ENCODE measurements at regions not wholly inside any gene's neighbourhood (a gene's known extent, or its start where the extent isn't known, plus 50 kb on each side); places are given as distances from the start of the nearest gene placed in this dataset.

DNA sequence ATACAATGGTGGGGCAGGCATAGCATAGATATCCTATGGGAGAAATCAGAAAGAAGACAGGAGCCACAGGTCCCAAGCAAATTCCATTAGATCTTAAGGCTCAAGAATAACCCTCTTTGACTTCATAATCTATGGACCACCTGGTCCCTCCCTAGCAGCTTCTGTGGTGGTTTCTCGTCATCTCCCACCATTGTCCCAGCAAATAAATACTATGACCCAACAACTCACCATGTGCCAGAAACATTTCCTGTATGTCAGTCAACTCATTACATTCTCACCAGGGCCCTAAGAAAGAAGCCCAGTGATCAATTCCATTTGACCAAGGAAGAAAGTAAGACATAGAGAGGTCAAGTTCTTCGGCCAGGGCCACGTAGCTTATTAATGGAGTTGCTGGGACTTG lies 646.2 kb downstream of the VRK1 start:
- DNase-seq (no peak), ATAC-seq (replicated peaks in 1 of 2) (no peak)
- Mint-ChIP-seq H3K9me3 (peaks cover 0 to 3% of the 10 kb centered on the region in 2 donors), H3K36me3 (ENCODE audit: insufficient read depth in 2 of 2) (no peaks in the 10 kb centered on the region), H3K27me3 (ENCODE audit: low read depth) (no peaks in the 10 kb centered on the region), H3K4me1 (ENCODE audit: low read depth) (peaks cover 62% of the 10 kb centered on the region), H3K4me3 (no peak overlapping the region), H3K27ac (peak overlapping the region; percentile 2)

DNA sequence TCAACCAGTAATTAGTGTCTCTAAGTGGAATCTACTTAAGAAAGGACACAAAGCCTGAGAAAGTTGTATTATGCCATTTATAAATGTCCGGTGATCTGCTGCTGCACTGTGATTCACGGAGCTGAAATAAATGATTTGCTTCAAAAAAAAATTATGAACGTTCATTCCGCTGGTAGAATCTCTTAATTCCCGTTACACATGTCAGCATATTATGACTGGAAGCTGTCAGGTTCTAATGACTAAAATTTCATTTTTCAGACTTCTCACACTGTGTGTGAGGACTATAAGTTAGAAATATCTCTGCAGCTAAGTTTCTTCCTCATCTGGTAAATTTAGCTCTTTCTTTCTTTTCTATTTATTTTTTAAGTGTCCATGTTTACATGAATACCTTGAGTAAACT lies 647.1 kb downstream of the VRK1 start:
- Mint-ChIP-seq H3K4me3 (no peak overlapping the region), H3K27ac (peak overlapping the region; percentile 81), H3K4me1 (ENCODE audit: low read depth) (peaks cover 57% of the 10 kb centered on the region), H3K9me3 (peaks cover 0 to 3% of the 10 kb centered on the region in 2 donors), H3K36me3 (ENCODE audit: insufficient read depth in 2 of 2) (no peaks in the 10 kb centered on the region), H3K27me3 (ENCODE audit: low read depth) (no peaks in the 10 kb centered on the region)
- no peak for DNase-seq
- no peak for ATAC-seq (replicated peaks in 1 of 2)

DNA sequence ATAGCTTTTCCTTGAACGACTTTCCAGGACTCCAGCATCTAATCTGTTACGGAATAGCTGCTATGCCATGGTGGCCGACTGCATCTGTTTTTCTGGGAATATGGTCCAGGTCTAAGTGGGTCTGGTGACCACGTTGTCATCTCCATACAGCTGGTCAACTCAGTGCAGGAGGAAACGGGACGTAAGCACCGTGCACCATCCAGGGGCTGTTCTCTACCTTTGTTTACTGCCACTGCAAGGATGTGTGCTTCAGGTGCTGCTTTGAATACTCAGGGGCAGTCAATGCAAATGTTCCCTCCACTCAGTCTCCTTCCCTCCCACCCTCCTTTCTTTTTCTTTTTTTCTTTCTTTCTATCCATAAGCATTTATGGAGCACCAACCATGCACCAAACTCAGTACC lies 648.2 kb downstream of the VRK1 start:
- H3K4me1 Mint-ChIP-seq (ENCODE audit: low read depth), result peaks cover 51% of the 10 kb centered on the region
- no peaks in the 10 kb centered on the region for H3K27me3 Mint-ChIP-seq (ENCODE audit: low read depth)
- no peak for DNase-seq
- no peak overlapping the region for H3K27ac Mint-ChIP-seq
- peaks cover 0 to 3% of the 10 kb centered on the region in 2 donors for H3K9me3 Mint-ChIP-seq
- H3K4me3 Mint-ChIP-seq, result no peak overlapping the region
- H3K36me3 Mint-ChIP-seq (ENCODE audit: insufficient read depth in 2 of 2), result no peaks in the 10 kb centered on the region
- no peak for ATAC-seq (replicated peaks in 1 of 2)

DNA sequence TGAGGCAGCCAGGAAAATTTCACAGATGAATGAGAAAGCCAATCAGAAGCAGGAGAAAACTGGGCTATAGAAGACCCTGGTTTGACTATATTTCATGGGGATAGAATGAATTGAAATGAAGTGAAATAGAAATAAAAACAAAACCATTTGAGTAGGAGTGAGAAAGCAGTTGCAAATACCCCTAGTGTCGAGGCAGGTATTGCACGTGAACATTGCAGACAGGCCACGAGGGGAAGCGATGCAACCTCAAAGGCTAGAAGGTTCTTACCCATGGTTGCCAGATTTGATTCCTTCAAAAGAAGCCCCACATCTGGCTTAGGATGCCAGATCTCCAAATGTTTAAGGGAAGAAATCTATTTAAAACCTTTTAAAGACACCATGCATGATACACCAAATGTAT lies 648.9 kb downstream of the VRK1 start:
- Mint-ChIP-seq H3K36me3 (ENCODE audit: insufficient read depth in 2 of 2) (no peaks in the 10 kb centered on the region), H3K4me1 (ENCODE audit: low read depth) (peaks cover 50% of the 10 kb centered on the region), H3K27me3 (ENCODE audit: low read depth) (no peaks in the 10 kb centered on the region), H3K27ac (no peak overlapping the region), H3K9me3 (peaks cover 0 to 3% of the 10 kb centered on the region in 2 donors), H3K4me3 (no peak overlapping the region)
- peak; percentile 42 to 47 for DNase-seq
- no peak for ATAC-seq (replicated peaks in 1 of 2)

DNA sequence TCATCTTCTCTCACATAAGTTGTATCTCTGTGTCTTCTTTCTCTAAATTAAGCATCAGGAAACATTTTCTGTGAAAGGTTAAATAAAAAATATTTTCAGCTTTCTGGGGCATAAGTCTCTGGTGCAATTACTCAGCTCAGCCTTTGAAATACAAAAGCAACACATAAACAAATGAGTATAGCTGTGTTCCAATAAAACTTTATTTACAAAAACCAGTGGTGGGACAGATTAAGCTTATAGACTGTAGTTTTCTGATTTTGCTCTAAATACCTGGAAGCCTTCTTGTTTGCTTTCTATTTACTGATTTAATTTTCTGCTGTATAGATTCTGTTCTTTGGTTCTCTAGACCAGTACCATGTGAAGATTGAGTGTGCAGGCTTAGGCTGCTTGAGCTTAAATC lies 655.1 kb downstream of the VRK1 start:
- Mint-ChIP-seq H3K36me3 (ENCODE audit: insufficient read depth in 2 of 2) (peaks cover 1 to 2% of the 10 kb centered on the region in 2 donors), H3K27ac (no peak overlapping the region), H3K4me3 (no peak overlapping the region), H3K4me1 (ENCODE audit: low read depth) (peaks cover 48% of the 10 kb centered on the region), H3K27me3 (ENCODE audit: low read depth) (peaks cover 8% of the 10 kb centered on the region), H3K9me3 (peaks cover 0 to 1% of the 10 kb centered on the region in 2 donors)
- ATAC-seq (replicated peaks in 1 of 2) (no peak), DNase-seq (no peak)

DNA sequence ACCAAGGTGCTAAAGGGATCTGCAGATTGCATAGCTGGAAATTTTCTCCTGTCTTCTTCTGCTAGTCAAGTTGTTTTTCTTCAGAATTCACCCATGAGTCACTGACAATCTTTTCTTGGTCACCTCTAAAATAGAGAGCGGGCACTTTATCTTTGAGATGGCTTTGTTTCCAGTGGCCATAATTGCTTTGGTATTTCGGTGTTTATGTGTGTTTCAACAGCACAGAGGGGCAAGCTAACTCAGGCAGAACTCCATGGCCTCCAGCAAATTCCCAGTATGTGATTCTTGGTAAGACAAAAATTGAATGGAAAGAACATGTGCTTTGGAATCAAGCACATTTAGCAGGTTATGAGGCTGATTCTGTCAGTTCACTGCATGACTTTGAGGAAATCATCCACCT lies 656.8 kb downstream of the VRK1 start:
- Mint-ChIP-seq H3K9me3 (peaks cover 0 to 1% of the 10 kb centered on the region in 2 donors), H3K4me3 (peak overlapping the region in 1 of 2 donors; percentile 9), H3K27me3 (ENCODE audit: low read depth) (peaks cover 8% of the 10 kb centered on the region), H3K36me3 (ENCODE audit: insufficient read depth in 2 of 2) (peaks cover 4 to 5% of the 10 kb centered on the region in 2 donors), H3K4me1 (ENCODE audit: low read depth) (peaks cover 60% of the 10 kb centered on the region), H3K27ac (no peak overlapping the region)
- DNase-seq (no peak), ATAC-seq (replicated peaks in 1 of 2) (no peak)

DNA sequence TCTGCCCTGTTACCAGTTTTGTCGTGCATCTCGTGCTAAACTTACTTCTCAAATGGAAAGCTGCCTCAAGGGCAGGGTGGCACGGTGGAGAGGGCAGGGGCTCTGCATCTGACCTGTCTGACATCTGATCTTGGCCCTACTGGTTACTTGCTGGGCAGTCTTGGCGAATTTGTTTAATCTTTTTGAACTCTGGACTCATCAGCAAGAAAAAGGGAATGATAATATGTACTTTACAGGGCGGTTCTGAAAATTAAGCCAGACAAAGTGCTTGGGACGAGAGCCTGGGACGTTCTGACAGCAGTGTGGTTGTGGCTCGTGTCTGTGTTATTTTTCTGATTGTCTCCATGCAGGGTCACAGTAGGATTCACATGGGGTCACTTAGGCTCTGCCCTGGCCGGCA lies 659.3 kb downstream of the VRK1 start:
- DNase-seq (no peak), ATAC-seq (replicated peaks in 1 of 2) (no peak)
- Mint-ChIP-seq H3K27ac (peak overlapping the region; percentile 99), H3K4me1 (ENCODE audit: low read depth) (peaks cover 69% of the 10 kb centered on the region), H3K4me3 (peak overlapping the region; percentile 93 to 99), H3K27me3 (ENCODE audit: low read depth) (peaks cover 8% of the 10 kb centered on the region), H3K36me3 (ENCODE audit: insufficient read depth in 2 of 2) (peaks cover 11 to 17% of the 10 kb centered on the region in 2 donors), H3K9me3 (peaks cover under 1 to 1% of the 10 kb centered on the region in 2 donors)

DNA sequence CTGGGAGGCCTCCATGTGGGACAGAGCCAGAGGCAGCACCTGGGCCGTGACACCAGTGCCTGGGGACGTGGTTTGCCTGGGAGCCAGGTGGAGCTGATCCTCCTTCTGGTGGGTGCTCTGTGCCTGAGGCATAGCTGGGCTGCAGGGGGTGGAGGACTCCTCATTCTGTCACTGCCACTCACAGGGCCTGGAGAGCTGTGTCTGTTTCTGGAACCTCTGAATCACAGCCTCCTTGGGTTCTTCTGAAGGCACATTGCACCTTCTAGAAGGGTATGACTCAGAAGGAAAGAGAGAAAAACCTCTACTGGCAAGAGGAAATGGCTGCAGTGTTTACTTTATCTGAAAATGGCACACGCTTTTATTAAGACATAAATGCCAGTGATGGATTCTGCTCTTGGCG lies 659.8 kb downstream of the VRK1 start:
- peaks cover 7% of the 10 kb centered on the region for H3K27me3 Mint-ChIP-seq (ENCODE audit: low read depth)
- peaks cover 14 to 22% of the 10 kb centered on the region in 2 donors for H3K36me3 Mint-ChIP-seq (ENCODE audit: insufficient read depth in 2 of 2)
- H3K9me3 Mint-ChIP-seq, result peaks cover 1 to 2% of the 10 kb centered on the region in 2 donors

DNA sequence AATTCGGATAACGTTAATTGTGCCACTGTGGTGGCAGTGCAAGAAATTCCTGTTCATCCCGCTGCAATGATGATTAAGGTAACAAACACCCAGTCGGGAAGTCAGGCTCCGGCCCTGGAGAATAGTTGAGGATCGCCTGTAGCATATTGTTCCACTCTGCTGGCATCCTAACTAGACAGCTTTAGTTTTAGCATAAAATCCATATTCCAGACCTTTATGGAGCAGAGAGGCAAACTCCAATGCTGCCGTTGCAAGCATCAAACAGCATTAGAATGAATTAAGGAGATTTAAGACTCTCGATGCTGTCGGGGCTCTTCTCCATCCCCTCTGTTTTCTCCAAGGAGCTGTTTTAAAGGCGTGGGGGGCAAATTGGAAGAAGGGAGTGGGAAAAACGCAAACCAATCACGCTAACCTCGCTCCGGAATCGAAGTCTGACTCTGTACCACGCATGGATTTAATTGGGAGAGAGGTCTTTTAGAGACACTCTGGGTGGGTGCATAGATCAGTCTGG lies 660.4 kb downstream of the VRK1 start:
- Mint-ChIP-seq H3K27ac (peak overlapping the region; percentile 99), H3K27me3 (ENCODE audit: low read depth) (peaks cover under 1% of the 10 kb centered on the region), H3K9me3 (peaks cover 3 to 4% of the 10 kb centered on the region in 2 donors), H3K4me1 (ENCODE audit: low read depth) (peaks cover 57% of the 10 kb centered on the region), H3K4me3 (peak overlapping the region; percentile 93 to 99), H3K36me3 (ENCODE audit: insufficient read depth in 2 of 2) (peaks cover 19 to 28% of the 10 kb centered on the region in 2 donors)
- no peak for ATAC-seq (replicated peaks in 1 of 2)
- no peak for DNase-seq

More for the DNA sequence above, 659.8 kb downstream of the VRK1 start:
- ATAC-seq (replicated peaks in 1 of 2) (peak; percentile 95), DNase-seq (peak; percentile 77 to 88)
- H3K27ac Mint-ChIP-seq, result peak overlapping the region; percentile 99
- H3K4me3 Mint-ChIP-seq, result peak overlapping the region; percentile 93 to 99
- H3K4me1 Mint-ChIP-seq (ENCODE audit: low read depth), result peaks cover 64% of the 10 kb centered on the region

DNA sequence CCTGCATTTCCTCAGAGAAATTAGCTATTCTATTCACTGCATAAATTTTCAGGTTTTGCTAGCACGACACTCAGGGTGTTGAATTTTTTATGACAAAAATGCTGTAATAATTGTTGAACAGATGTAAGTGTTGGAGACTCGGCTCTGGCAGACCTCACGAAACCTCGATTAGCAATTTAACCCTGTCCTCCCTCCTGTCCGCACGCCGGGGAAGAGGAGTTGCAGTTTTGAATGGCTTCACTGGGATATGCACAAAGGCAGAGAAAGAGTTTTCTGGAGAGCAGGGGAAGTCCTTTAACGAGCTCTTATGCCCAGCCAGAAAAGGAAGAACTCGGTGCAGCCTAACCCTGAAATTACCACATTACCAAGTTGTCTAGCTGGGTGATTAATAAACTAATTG lies 661.1 kb downstream of the VRK1 start:
- no peak for DNase-seq
- Mint-ChIP-seq H3K4me1 (ENCODE audit: low read depth) (peaks cover 56% of the 10 kb centered on the region), H3K36me3 (ENCODE audit: insufficient read depth in 2 of 2) (peaks cover 23 to 35% of the 10 kb centered on the region in 2 donors), H3K9me3 (peaks cover 6% of the 10 kb centered on the region in 2 donors), H3K27me3 (ENCODE audit: low read depth) (no peaks in the 10 kb centered on the region), H3K4me3 (peak overlapping the region; percentile 93 to 99), H3K27ac (peak overlapping the region; percentile 99)
- no peak for ATAC-seq (replicated peaks in 1 of 2)

DNA sequence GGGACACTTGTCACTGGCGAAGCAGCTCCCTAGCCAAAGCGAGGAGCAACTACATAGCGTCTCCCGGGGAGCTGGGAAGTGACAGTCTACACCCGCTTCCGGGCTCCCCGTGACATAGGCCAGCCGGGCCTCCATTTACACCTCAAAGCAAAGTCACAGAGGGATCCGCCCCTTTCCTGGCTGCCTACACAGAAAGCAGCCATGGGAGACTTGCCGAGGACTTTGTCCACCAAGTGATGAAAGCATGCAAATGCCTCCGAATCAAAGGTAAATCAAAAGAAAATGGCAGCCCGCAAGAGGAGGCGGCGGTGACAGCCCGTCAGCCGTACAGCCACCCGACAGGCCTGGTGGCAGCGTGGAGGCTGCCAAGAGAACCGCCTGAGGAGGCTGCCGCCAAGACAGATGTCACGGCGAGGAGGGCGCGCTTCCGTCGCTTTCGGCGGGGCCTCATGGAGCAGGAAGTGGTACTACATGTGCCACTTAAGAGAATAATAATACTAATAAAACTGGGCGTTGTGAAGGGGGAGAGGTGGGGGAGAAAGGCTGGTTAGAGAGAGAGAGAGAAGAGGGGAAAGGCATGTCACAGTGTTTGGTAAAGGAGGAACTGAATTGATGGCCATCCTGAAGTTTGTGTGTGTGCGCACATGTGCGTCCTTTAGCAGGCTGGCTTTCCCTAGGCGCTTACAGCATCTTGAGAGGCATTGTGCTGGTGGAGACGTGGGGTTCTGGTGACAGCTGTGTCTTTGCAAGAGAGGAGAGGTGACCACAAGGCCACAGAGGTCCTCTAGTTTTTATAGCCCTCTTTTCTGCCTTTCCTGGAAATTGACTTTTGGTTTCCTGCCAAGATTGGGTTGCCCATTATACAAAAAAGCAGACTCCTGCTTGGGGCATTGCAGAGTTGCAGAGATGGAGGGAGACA lies 661.7 kb downstream of the VRK1 start:
- H3K9me3 Mint-ChIP-seq, result peaks cover 6% of the 10 kb centered on the region in 2 donors
- H3K36me3 Mint-ChIP-seq (ENCODE audit: insufficient read depth in 2 of 2), result peaks cover 23 to 37% of the 10 kb centered on the region in 2 donors
- peaks cover 54% of the 10 kb centered on the region for H3K4me1 Mint-ChIP-seq (ENCODE audit: low read depth)
- H3K27me3 Mint-ChIP-seq (ENCODE audit: low read depth), result no peaks in the 10 kb centered on the region
- peak overlapping the region; percentile 93 to 99 for H3K4me3 Mint-ChIP-seq
- DNase-seq, result peak; percentile 82 to 86
- peak; percentile 72 to 73 for ATAC-seq (replicated peaks in 1 of 2)
- H3K27ac Mint-ChIP-seq, result peak overlapping the region; percentile 99

DNA sequence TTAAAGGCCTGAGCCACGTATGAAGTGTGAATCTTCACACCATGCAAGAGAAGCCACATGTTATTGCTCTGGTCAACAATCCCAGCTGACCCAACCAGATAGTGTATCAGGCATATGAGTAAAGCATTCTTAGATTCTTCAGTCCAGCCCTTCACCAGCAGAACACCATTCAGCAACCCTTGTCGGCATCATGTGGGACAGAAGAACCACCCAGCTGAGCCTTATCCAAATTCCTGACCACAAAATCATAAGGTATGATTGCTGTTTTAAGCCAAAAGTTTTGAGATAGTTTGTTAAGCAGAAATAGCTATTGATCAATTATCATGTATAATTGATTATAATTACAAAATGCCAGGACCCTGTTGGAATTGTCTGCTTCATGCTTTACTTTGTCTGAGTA lies 664.9 kb downstream of the VRK1 start:
- ATAC-seq (replicated peaks in 1 of 2), result no peak
- H3K4me1 Mint-ChIP-seq (ENCODE audit: low read depth), result peaks cover 28% of the 10 kb centered on the region
- no peak overlapping the region for H3K27ac Mint-ChIP-seq
- H3K27me3 Mint-ChIP-seq (ENCODE audit: low read depth), result no peaks in the 10 kb centered on the region
- no peak overlapping the region for H3K4me3 Mint-ChIP-seq
- DNase-seq, result no peak
- peaks cover 6 to 8% of the 10 kb centered on the region in 2 donors for H3K9me3 Mint-ChIP-seq
- H3K36me3 Mint-ChIP-seq (ENCODE audit: insufficient read depth in 2 of 2), result peaks cover 33 to 52% of the 10 kb centered on the region in 2 donors

DNA sequence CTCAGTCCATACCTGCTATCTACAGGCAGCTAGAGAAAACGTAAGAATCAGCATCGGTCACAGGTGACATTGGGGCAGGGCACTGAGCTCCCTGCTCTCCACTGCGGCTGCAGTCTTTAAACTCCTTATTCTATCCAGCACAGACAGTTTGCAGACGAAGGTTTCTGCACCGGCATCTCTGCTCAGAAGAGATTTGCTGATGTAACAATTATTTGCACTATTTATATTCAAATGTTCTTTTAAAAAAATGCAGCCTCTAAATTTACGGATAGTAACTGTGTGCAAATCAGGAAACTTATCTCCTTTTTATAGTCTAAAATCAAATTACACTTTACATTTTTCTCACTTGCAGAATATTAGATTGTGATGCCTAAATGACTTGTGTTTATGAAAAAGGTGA lies 671.0 kb downstream of the VRK1 start:
- no peak overlapping the region for H3K27ac Mint-ChIP-seq
- H3K4me3 Mint-ChIP-seq, result no peak overlapping the region
- H3K9me3 Mint-ChIP-seq, result peaks cover 2 to 4% of the 10 kb centered on the region in 2 donors
- no peak for ATAC-seq (replicated peaks in 1 of 2)
- no peaks in the 10 kb centered on the region for H3K4me1 Mint-ChIP-seq (ENCODE audit: low read depth)
- peaks cover 17 to 46% of the 10 kb centered on the region in 2 donors for H3K36me3 Mint-ChIP-seq (ENCODE audit: insufficient read depth in 2 of 2)
- no peak for DNase-seq
- H3K27me3 Mint-ChIP-seq (ENCODE audit: low read depth), result no peaks in the 10 kb centered on the region
